Astrocyte of the spinal cord (primary cell): ENCODE measurements at regions not wholly inside any gene's neighbourhood (a gene's known extent, or its start where the extent isn't known, plus 50 kb on each side); places are given as distances from the start of the nearest gene placed in this dataset.

Source experiments
- DNase-seq: peaks from one replicate; pipeline ENCODE4 v3.0.0; 2011; ENCODE audit warnings: low read depth, low spot score
- H3K4me3 ChIP-seq: 2 replicates; pipeline ENCODE4 v1.5.1; 2011; ENCODE audit warnings: low read depth, mild to moderate bottlenecking, low read length, moderate library complexity
- in situ Hi-C: cut with HindIII; loops from 2 replicates; pipeline ENCODE4 v1.10.0; 2017; ENCODE audit warnings: low sequenced_read_pairs
- TF ChIP-seq, protein P1 (sequence below): IDR thresholded peaks from 2 replicates; pipeline ENCODE4 v1.5.1; 2012; ENCODE audit warnings: low read depth, mild to moderate bottlenecking, low read length, inconsistent platforms

DNA sequence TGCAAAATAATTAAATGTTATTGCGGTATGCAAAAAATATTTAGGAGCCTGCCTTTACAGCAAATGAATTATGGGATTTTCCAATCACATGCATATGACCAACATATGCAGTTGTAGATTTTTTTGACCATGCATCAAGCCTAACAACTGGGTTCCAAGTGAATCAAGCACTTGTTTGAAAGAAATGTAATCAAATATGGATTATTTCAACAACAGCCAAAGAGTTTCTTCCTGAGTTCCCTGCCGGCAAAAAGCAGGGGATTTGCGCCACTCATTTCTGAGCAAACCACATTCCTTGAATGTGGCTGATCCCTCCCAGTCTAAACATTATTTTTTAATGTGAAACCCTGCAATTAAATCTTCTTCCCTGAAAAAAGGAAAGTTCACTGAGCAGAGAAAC, 100.1 kb upstream of the ADTRP start:
- TF ChIP-seq, protein P1, sequence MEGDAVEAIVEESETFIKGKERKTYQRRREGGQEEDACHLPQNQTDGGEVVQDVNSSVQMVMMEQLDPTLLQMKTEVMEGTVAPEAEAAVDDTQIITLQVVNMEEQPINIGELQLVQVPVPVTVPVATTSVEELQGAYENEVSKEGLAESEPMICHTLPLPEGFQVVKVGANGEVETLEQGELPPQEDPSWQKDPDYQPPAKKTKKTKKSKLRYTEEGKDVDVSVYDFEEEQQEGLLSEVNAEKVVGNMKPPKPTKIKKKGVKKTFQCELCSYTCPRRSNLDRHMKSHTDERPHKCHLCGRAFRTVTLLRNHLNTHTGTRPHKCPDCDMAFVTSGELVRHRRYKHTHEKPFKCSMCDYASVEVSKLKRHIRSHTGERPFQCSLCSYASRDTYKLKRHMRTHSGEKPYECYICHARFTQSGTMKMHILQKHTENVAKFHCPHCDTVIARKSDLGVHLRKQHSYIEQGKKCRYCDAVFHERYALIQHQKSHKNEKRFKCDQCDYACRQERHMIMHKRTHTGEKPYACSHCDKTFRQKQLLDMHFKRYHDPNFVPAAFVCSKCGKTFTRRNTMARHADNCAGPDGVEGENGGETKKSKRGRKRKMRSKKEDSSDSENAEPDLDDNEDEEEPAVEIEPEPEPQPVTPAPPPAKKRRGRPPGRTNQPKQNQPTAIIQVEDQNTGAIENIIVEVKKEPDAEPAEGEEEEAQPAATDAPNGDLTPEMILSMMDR = no peak
- no peak overlapping the region for H3K4me3 ChIP-seq
- DNase-seq = no peak
- in situ Hi-C loops = no loop called here

DNA sequence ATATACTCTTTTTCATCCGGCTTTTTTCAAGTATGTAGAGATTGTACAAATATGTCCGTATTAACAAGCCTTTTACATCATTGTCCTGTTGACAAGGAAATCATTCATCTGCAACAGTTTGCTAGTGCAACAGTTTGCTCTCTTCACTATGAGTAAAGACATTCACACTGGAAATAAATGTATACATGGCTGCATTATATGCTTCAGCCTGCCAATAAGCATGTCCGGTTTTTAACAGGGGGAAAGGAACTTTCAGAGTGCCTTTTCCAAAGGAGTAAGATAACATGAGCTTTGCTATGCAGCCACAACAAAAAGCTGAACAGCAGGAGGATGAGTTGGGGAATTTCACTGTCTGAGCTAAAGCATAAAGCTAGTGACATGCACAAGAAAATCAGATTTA, 99.4 kb upstream of the ADTRP start:
- no peak for DNase-seq
- H3K4me3 ChIP-seq = no peak overlapping the region
- TF ChIP-seq, protein P1 = no peak
- in situ Hi-C loops = no loop called here

DNA sequence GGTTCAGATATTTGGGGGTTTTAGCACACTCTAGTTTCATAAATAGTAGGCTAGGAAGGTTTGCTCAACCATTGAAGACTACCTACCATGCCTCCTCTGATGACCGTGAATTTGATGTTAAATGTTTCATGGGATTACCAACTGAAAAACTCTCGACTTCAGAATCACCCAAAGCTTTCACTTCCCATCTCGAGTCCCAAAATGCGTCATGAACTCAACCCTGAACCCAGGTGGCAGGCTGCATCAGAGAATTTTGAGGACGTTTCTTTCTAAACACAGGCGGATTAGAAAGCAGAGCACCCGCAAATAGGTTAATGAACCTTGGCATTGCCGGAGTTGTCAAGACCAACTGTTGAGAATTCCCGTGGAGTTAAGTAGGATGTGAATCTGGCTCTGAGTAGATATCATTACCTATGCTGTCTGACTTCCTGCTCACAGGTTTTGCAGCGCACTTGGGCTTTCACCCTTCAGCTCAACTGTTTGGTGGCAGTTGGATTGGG, 98.4 kb upstream of the ADTRP start:
- TF ChIP-seq, protein P1 = no peak
- in situ Hi-C loops = no loop called here
- H3K4me3 ChIP-seq = no peak overlapping the region
- DNase-seq = no peak

DNA sequence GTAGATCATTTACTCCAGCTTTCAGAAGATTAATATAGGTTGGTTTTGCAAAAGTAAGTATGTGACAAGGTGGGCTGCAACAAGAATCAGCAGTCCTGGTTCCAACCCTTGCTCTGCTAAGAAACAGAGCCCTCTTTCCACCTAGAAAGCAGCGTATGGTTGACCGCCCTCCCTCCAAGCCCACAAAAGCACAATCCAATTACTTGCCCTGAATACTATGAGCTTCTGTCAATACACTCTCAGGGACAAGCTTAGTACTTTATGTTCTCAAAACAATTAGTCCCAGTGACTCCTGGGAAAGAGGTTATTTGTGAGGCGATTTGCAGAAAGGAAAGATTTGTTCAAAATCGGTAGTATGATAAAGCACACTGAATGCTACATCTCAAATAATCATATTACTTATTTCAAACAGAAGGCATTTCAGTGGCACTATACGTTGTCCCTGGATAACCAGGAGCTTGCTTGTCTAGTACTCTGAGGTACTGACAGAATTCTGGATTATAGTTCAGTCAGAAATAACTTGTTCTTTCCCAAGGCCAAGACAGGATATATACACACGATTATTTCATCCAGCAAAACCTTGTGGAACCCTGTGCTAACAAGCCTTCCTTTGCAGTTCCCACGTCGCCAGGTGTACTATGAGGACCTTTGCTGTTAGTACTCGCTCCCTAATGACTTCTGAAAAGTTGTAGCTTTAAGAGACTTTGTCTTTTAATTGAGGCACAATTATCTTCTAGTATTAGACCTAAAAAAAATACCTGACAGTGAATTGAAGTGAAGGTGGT, 96.9 kb upstream of the ADTRP start:
- TF ChIP-seq, protein P1 = no peak
- in situ Hi-C loops = no loop called here
- DNase-seq = no peak

DNA sequence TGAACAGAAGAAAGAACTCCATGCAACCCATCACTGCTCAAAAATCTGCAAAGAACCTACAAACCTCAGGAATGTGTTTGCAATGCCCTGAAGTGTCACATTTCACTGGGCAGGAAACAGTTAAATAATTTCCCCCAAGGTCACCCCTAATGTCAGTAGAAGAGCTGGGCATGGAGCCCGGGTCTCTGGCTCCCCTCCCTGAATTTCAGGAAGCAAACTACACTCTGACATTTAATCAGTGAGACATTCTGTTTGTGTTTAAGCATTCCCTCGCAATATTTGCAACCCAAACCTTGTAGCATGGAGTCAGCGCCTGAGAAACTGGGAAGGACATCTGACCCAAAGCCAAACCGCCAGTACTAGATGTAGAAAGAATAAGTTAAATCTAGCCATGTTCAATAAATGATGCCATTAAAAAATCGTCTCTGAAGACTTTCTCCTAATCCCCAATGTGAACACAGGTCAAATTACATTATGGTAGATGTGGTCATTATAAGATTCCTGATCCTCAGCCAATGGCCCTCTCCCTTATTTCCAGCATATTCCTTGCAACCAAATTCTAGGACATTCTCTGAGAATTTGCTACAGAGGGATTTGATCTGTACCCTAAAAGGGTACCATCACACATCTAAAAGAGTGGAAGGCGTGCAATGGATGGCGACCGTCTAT, 91.2 kb upstream of the ADTRP start:
- peak; percentile 81 for DNase-seq
- TF ChIP-seq, protein P1 = no peak
- no peak overlapping the region for H3K4me3 ChIP-seq
- in situ Hi-C loops = no loop called here

More for the DNA sequence above, 96.9 kb upstream of the ADTRP start:
- no peak overlapping the region for H3K4me3 ChIP-seq

DNA sequence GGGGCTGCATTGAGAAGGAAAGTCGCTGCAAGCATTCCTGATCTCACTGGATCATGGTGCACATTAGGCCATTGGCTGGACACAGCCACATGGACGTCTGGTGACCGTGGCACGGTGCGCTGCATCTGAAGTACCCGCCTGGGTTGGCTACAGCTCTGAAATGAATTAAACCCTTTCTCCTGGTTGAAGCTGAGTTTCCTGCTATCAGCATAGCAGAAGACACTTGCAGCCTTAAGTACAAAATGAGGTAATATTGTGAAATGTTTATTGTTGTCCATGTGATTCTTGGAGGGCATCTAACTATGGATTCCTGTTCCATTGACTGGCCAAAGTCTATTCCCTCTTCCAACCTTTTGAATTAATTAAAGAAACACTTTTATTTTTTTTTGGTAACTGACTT, 89.8 kb upstream of the ADTRP start:
- no peak for DNase-seq
- in situ Hi-C loops = no loop called here
- H3K4me3 ChIP-seq = no peak overlapping the region
- TF ChIP-seq, protein P1 = no peak
